Right ventricle myocardium inferior (tissue), 1 donor: ENCODE measurements at regions not wholly inside any gene's neighbourhood (a gene's known extent, or its start where the extent isn't known, plus 50 kb on each side); places are given as distances from the start of the nearest gene placed in this dataset.
A peak's percentile ranks its signal among the peaks of the same experiment; 100 is the strongest.

Source experiments
- ATAC-seq: fragments of 200-7000 bp; cut with Tn5 transposase; one replicate; pipeline ENCODE4 v1.9.1; 2020; ENCODE audit warnings: mild to moderate bottlenecking, moderate library complexity
- DNase-seq: peaks from one replicate; pipeline ENCODE4 v3.0.0; 2021; ENCODE audit errors: missing footprints
- intact Hi-C: fragments of 100-400 bp; cut with DNase I; formaldehyde crosslinking; loops from one replicate; pipeline ENCODE4 v1.11.0; 2022
- donor health status: DM: no; HTN: yes; CAD: no; lungs with severe emphysema.

DNA sequence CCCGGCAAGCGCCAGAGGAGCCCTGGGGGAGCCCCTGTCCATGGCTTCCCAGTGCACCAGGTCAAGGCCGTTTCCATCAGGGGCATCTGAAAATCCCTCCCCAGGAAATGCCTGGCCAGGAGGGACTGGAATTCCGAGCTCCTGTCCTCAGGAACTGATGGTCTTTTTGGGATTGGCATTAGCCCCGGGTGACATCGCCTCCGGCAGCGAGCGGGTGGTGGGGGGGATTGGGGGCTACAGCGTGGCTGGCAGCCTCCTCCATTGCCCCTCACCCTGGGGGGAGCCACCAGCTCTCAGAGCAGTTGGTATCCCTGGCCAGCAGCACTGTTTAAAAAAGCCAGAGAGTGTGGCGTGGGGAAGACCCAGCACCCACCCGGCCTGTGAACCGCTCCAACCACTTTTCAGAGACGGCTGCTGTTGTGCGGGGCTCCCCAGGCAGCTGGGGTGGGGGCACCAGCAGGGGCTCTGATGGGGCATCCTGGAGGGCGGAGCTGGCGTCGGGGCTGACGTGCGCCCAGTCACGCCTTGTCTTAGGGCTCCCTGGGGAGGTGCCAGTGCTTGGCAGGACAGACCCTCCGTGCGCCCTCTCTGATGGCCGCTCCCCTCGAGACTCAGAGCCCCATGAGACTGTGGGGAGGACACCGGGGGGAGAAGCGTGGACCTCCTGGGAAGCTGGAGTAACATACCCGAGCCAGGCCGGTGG lies 62.9 kb upstream of the TTC34 start:
- intact Hi-C loops = no loop called here
- ATAC-seq (no peak), DNase-seq (peak; percentile 46)

DNA sequence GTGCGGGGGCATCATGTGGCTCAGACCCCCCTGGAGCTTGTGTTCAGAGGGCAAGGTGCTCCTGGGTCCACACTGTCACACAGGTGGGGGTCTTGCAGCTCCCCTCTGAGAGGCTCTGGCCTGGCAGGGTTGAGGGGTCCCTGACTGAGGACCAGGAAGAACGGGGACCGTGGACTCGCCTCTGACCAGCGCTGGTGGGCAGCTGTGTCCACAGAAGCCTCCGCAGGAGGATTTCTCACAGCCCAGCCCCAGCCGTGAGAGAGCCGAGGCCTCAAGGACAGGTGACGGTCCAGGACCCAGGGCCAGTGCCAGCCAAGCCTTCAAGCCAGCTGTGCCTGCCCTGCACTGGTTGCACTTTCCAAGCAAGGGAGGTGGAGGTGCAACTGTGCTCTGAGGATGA lies 63.5 kb upstream of the TTC34 start:
- ATAC-seq = no peak
- peak; percentile 32 for DNase-seq
- intact Hi-C loops = no loop called here

DNA sequence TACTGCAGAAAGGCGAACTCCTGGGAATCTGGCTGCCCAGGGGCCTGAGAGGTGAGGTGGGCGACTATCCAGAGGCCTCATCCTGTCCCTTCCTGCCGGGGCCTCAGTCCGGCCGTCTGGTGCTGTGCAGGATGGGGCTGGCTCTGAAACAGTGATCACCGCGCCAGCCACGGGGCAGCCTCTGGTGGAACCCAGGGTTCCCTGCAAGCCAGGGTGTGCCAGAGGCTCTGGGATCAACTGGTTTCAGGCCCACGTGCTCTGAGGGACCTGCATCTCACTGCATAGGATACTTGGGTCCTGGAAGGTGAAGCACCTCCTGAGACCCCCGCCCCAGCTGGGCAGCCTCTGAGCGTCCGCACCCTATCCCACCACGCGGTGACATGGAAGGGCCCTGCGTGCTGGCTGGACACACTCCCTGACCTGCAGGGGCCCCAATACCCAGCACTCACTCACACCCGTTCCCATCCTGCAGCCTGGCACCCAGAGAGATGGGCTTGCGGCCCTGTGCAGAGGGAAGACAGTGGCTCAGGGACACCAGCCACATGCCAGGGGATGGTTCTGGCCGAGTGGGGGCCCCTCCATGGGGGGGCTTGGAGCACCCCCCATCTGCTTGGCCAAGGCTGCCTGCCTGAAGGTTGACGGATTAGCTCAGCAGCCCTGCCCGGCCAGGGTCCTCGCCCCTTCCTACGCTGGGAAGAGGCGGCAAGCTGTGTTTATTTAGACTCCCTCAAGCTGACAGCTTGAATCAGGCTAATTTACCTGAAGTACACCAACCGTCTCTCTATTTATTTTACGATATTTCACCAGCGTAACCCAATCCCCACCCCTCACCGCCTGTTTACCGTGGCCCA lies 64.3 kb upstream of the TTC34 start:
- intact Hi-C loops = no loop called here
- DNase-seq (peak; percentile 47), ATAC-seq (no peak)

GRCh38 chr1:2866422-2867086 lies 65.1 kb upstream of the TTC34 start:
- DNase-seq = peak; percentile 45

DNA sequence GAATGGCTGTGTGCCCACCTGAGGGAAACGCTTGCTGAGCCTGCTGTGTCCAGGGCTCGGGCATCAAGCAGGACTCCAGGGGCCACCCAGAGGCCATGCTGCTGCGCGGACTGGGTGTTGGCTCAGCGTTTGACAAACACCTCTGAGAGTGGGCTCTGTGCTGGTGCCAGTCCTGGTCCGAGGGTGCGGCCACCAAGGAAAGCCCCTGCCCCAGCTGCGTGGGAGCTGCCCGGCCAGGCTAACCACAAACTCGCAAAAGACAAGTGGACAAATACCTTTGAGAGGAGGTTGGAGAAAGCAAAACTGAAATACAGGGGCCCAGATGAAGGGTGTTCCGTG lies 65.6 kb upstream of the TTC34 start:
- intact Hi-C loops = no loop called here
- DNase-seq = peak; percentile 33
- no peak for ATAC-seq

More at GRCh38 chr1:2866422-2867086, 65.1 kb upstream of the TTC34 start:
- intact Hi-C loops = no loop called here
- ATAC-seq = no peak

- peak; percentile 22 for DNase-seq
- ATAC-seq = no peak
- intact Hi-C loops = no loop called here
Observed at GRCh38 chr1:2867861-2868260, 66.4 kb upstream of the TTC34 start.

GRCh38 chr1:2868571-2869195 lies 67.2 kb upstream of the TTC34 start:
- intact Hi-C loops = no loop called here
- DNase-seq (no peak), ATAC-seq (no peak)

GRCh38 chr1:2871246-2871815 lies 69.8 kb upstream of the TTC34 start:
- intact Hi-C loops = no loop called here
- no peak for ATAC-seq
- no peak for DNase-seq

DNA sequence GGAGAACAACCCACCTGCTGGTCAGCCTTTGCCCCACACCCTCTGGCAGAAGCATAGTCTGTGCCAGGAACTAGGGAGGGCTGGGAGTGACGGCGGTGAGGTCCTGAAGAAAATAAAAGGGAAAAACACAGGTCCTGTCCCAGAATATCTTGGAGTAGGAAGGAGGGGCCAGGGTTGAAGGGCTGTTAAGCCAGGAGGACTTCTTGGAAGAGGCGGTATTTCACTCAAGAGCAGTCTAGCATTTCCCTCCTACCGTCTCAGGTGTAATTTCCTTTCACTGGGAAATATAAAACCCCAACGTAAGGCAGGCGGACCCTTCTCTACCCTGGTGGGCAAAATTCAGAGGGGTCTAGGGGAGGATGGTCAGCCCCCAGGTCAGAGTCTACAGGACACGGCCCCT lies 72.7 kb upstream of the TTC34 start:
- DNase-seq (no peak), ATAC-seq (no peak)
- intact Hi-C loops = no loop called here

GRCh38 chr1:2874607-2875480 lies 73.4 kb upstream of the TTC34 start:
- ATAC-seq = no peak
- intact Hi-C loops = loop anchor here (1.0 kb wide), 1 partner anchor 549 kb away; no protein-coding TSS in a partner anchor
- no peak for DNase-seq

DNA sequence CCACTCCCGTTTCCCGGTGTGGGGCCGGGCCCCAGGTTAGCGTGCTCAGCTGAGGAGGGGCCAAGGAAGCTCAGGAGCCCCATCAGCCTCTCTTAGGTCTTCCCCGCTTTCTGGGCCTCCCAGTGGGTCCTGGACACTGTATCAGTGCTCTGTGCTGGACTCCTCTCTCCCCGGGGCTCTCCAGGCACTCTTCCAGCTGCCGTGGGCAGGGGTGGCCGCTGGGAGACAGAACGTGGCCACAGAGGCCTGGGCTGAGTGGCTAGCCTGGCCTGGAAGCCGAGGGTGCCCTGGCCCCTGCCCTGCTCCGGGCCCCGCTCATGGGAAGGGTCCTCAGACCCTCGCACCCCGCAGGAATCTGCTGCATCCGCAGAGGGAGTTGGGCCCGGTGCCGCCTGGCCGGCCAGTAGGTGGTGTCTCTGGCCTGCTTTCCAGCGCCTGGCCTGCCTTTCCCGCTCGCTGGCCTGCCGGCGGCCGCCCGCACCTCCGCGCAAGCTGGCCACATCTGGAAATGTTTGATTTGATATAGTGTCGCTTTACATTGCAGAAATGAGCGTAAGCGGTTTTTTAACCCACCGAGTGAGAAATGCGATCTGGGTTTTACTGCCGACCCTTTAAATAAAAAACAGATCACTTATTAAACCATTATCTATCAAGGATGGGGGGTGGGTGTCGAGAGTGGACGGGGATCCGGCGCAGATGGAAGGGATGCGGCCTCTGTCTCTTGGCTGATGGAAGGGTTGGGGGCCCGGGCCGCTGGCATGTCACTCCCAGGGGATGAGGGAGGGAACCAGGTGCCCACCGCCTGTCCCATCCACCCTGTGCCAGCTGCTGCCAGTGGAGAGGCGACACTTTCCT lies 74.4 kb upstream of the TTC34 start:
- intact Hi-C loops = loop anchor here (1.0 kb wide), 1 partner anchor 548 kb away; no protein-coding TSS in a partner anchor
- DNase-seq (no peak), ATAC-seq (peak; percentile 46)

DNA sequence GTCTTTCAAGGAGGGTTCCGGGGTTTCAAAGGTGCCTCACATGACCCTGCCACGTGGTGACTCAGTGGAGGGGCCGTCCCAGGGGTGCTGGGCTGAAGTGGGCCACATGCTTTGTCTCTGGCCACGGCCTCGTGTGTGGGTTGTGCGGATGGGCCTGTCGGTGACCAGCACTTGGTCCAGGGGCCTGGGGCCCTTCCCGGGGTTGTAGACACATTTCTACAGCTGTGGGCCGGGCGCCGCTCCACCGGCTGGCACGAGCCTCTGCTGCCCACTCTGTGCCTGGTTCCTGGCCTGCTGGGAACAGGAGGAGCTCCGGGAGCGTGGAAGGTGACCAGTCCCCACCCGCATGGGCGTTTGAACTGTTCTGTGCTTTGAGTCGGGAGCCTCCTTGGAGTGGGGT lies 75.4 kb upstream of the TTC34 start:
- no peak for ATAC-seq
- no peak for DNase-seq
- intact Hi-C loops = no loop called here

DNA sequence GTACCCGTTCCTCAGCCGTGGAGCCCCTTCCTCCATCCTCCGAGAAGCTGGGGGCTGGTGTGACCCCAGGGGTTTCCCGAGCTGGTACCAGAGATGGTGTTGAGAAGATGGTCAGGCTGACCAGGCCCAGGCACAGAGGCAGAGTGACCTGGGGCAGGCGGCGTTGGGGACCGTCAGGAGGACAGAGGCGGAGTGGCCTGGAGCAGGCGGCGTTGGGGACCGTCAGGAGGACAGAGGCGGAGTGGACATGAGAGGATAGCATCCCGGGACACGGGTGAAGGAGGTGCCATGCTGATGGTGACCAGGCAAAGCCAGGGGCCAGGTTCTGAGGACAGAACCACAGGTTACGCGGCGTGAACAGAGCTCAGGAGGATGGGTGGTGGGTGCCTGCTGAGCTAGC lies 75.9 kb upstream of the TTC34 start:
- intact Hi-C loops = no loop called here
- ATAC-seq (no peak), DNase-seq (no peak)

- no peak for ATAC-seq
- intact Hi-C loops = no loop called here
- DNase-seq = no peak
Observed at GRCh38 chr1:2878591-2878990, 77.1 kb upstream of the TTC34 start.

GRCh38 chr1:2879026-2879425 lies 77.5 kb upstream of the TTC34 start:
- ATAC-seq = no peak
- DNase-seq = no peak
- intact Hi-C loops = no loop called here

DNA sequence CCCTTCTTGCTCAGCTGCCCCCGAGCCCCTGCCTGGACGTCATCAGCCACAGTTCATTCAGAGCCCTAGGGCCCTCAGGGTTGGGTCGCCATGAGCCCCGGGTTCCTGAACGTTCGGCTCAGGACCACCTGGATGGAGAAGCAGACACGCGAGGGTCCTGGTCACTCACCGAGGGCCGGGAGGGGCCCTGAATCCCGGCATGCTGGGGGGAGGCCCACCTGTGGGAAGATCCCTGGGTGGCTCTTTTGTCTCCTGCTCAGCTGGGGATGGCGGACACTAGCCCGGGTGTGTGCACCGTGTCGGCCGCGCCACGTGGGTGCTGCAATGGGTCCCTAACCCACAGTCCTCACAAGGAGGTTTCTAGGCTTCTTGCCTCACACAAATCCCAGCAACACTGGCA lies 78.1 kb upstream of the TTC34 start:
- ATAC-seq = no peak
- intact Hi-C loops = no loop called here
- no peak for DNase-seq

DNA sequence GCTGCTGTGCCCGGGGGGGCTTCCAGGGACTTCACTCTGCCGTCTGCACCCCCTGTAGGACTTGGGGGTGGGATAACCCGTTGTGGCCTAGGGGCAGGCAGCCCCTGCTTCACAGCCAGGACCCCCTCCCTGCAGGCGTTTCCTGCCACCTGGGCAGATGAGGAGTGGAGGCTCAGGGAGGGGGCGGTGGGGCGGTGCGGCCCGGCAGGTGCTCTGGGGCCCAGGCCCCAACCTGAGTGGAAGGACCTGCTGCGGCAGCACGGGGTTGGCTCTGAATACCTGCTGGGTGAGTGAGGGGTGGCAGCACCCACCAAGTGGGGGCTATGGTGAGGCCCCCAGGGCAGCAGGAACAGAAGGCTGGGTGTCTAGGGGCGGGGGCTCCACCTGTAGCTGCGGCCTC lies 78.6 kb upstream of the TTC34 start:
- ATAC-seq = no peak
- DNase-seq = no peak
- intact Hi-C loops = no loop called here
